ENCODE measurements at regions not wholly inside any gene's neighbourhood (a gene's known extent, or its start where the extent isn't known, plus 50 kb on each side); places are given as distances from the start of the nearest gene placed in this dataset.
A peak's percentile ranks its signal among the peaks of the same experiment; 100 is the strongest.

DNA sequence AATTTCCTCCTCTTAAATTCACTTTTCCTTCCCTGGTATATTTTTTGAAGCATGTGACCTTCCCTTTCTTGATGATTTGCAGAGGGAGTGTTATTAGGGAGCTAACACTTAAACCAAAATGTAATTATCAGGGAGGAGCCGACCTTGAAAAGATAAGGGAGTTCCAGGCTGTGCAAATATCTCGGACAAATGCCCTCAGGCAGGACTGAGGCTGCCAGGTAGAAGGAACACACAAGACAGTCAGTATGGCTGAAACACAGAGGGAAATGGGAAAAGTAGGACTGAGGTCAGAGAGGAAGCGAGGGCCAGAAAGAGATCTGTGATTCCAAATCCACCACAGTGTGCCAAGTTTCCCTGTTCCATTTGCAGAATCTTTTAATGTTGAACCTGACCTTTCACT, 221.0 kb downstream of the CNTN3 start:
- H3K9me3 ChIP-seq (ENCODE audit: low read length), result peaks cover 8% of the 10 kb centered on the region
- H3K36me3 ChIP-seq (ENCODE audit: insufficient read depth, low read length), result no peaks in the 10 kb centered on the region
- peak overlapping the region; percentile 28 for H3K4me2 ChIP-seq (ENCODE audit: low read length)
- no peaks in the 10 kb centered on the region for H3K79me2 ChIP-seq (replicated peaks; ENCODE audit: insufficient read depth, low read length)
- no peak for TF ChIP-seq SMC3 (conservative IDR thresholded peaks at IDR 0.05; ENCODE audit: poor library complexity)
- TF ChIP-seq TAF1 (IDR thresholded peaks at IDR 0.05; ENCODE audit: low read depth), result no peak
- TF ChIP-seq EP300 (conservative IDR thresholded peaks at IDR 0.05; ENCODE audit: poor library complexity, severe bottlenecking), result no peak
- no peak for TF ChIP-seq RAD21 (conservative IDR thresholded peaks at IDR 0.05)
- TF ChIP-seq EZH2 (IDR thresholded peaks at IDR 0.05; ENCODE audit: borderline replicate concordance, insufficient read depth, low read length, poor library complexity, severe bottlenecking), result no peak
- TF ChIP-seq MXI1 (conservative IDR thresholded peaks at IDR 0.05; ENCODE audit: poor library complexity, severe bottlenecking), result no peak
- TF ChIP-seq, protein P1, sequence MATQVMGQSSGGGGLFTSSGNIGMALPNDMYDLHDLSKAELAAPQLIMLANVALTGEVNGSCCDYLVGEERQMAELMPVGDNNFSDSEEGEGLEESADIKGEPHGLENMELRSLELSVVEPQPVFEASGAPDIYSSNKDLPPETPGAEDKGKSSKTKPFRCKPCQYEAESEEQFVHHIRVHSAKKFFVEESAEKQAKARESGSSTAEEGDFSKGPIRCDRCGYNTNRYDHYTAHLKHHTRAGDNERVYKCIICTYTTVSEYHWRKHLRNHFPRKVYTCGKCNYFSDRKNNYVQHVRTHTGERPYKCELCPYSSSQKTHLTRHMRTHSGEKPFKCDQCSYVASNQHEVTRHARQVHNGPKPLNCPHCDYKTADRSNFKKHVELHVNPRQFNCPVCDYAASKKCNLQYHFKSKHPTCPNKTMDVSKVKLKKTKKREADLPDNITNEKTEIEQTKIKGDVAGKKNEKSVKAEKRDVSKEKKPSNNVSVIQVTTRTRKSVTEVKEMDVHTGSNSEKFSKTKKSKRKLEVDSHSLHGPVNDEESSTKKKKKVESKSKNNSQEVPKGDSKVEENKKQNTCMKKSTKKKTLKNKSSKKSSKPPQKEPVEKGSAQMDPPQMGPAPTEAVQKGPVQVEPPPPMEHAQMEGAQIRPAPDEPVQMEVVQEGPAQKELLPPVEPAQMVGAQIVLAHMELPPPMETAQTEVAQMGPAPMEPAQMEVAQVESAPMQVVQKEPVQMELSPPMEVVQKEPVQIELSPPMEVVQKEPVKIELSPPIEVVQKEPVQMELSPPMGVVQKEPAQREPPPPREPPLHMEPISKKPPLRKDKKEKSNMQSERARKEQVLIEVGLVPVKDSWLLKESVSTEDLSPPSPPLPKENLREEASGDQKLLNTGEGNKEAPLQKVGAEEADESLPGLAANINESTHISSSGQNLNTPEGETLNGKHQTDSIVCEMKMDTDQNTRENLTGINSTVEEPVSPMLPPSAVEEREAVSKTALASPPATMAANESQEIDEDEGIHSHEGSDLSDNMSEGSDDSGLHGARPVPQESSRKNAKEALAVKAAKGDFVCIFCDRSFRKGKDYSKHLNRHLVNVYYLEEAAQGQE (IDR thresholded peaks at IDR 0.05; ENCODE audit: borderline replicate concordance), result no peak
- TF ChIP-seq POLR2AphosphoS5 (IDR thresholded peaks at IDR 0.05), result no peak
- TF ChIP-seq, protein P2, sequence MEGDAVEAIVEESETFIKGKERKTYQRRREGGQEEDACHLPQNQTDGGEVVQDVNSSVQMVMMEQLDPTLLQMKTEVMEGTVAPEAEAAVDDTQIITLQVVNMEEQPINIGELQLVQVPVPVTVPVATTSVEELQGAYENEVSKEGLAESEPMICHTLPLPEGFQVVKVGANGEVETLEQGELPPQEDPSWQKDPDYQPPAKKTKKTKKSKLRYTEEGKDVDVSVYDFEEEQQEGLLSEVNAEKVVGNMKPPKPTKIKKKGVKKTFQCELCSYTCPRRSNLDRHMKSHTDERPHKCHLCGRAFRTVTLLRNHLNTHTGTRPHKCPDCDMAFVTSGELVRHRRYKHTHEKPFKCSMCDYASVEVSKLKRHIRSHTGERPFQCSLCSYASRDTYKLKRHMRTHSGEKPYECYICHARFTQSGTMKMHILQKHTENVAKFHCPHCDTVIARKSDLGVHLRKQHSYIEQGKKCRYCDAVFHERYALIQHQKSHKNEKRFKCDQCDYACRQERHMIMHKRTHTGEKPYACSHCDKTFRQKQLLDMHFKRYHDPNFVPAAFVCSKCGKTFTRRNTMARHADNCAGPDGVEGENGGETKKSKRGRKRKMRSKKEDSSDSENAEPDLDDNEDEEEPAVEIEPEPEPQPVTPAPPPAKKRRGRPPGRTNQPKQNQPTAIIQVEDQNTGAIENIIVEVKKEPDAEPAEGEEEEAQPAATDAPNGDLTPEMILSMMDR (IDR thresholded peaks at IDR 0.05; ENCODE audit: poor library complexity, severe bottlenecking), result no peak
- no peaks in the 10 kb centered on the region for H3K9me2 ChIP-seq (ENCODE audit: insufficient read depth, low read length)
- H2AFZ ChIP-seq (ENCODE audit: low read depth, low read length), result no peak overlapping the region
- no peaks in the 10 kb centered on the region for H3K27me3 ChIP-seq (ENCODE audit: insufficient read depth, low read depth, low read length)
- H3K4me3 ChIP-seq (ENCODE audit: low read length), result no peak overlapping the region
- no peak overlapping the region for H3K9ac ChIP-seq (ENCODE audit: low read length)
- H3K27ac ChIP-seq (ENCODE audit: low read length), result no peak overlapping the region
- no peaks in the 10 kb centered on the region for H3F3A ChIP-seq (ENCODE audit: insufficient read depth, low read length, poor library complexity, severe bottlenecking)
- no peaks in the 10 kb centered on the region for H4K20me1 ChIP-seq (ENCODE audit: insufficient read depth)

DNA sequence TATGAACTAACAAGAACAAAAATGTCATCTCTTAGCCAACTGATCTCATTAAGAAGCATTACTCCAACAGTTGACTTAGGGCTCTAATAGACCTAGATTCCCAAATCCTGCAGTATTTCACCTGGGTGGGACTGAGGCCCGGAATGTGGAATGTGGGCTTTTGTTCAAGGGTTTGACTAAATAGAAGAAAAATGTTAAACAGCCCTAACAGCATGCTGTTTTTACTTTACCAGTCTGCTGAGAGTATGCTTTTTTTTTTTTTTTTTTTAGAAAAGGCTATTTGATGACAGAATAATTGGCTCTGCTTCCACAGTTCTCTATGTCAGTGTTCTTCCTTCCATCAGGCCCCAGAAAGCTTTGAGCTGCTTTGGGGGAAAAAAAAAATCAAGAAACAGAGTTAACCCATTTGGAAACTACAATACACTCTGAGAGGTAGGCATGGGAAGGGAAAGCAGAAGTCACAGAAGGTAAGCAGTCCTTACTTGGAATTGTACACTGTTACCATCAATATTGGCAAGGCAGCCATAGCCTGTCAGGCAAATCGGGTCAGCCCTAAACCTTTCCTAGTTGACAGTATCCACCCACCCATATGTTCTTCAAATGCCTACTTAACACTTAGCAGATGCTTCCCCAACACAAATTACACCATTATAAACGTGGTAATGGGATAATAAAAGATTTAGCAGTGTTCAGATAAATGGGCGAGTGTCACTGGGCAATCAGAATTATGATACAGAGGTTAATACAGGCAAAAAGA, 224.2 kb downstream of the CNTN3 start:
- Histone ChIP-seq H3F3A (ENCODE audit: insufficient read depth, low read length, poor library complexity, severe bottlenecking) (no peaks in the 10 kb centered on the region), H3K4me2 (ENCODE audit: low read length) (no peak overlapping the region), H3K27ac (ENCODE audit: low read length) (no peak overlapping the region), H3K27me3 (ENCODE audit: insufficient read depth, low read depth, low read length) (no peaks in the 10 kb centered on the region), H3K79me2 (replicated peaks; ENCODE audit: insufficient read depth, low read length) (no peaks in the 10 kb centered on the region), H2AFZ (ENCODE audit: low read depth, low read length) (no peak overlapping the region), H3K9me2 (ENCODE audit: insufficient read depth, low read length) (no peaks in the 10 kb centered on the region), H3K36me3 (ENCODE audit: insufficient read depth, low read length) (no peaks in the 10 kb centered on the region), H4K20me1 (ENCODE audit: insufficient read depth) (no peaks in the 10 kb centered on the region), H3K9ac (ENCODE audit: low read length) (no peak overlapping the region), H3K4me3 (ENCODE audit: low read length) (no peak overlapping the region), H3K9me3 (ENCODE audit: low read length) (no peaks in the 10 kb centered on the region)
- TF ChIP-seq MXI1 (conservative IDR thresholded peaks at IDR 0.05; ENCODE audit: poor library complexity, severe bottlenecking) (no peak), TAF1 (IDR thresholded peaks at IDR 0.05; ENCODE audit: low read depth) (no peak), POLR2AphosphoS5 (IDR thresholded peaks at IDR 0.05) (no peak), EP300 (conservative IDR thresholded peaks at IDR 0.05; ENCODE audit: poor library complexity, severe bottlenecking) (no peak), EZH2 (IDR thresholded peaks at IDR 0.05; ENCODE audit: borderline replicate concordance, insufficient read depth, low read length, poor library complexity, severe bottlenecking) (no peak), RAD21 (conservative IDR thresholded peaks at IDR 0.05) (no peak), SMC3 (conservative IDR thresholded peaks at IDR 0.05; ENCODE audit: poor library complexity) (no peak)
- TF ChIP-seq, protein P1 (IDR thresholded peaks at IDR 0.05; ENCODE audit: borderline replicate concordance), result no peak
- TF ChIP-seq, protein P2 (IDR thresholded peaks at IDR 0.05; ENCODE audit: poor library complexity, severe bottlenecking), result no peak
